Right lobe of liver (tissue), 6 donors: ENCODE measurements at regions not wholly inside any gene's neighbourhood (a gene's known extent, or its start where the extent isn't known, plus 50 kb on each side); places are given as distances from the start of the nearest gene placed in this dataset.

Experiments used
- ATAC-seq, 4 donors: fragments of 200-7000 bp; cut with Tn5 transposase; one replicate each; pipeline ENCODE4 v1.9.1; 2020; ENCODE audit warnings: mild to moderate bottlenecking in 4 of 4, moderate library complexity in 4 of 4
- DNase-seq, 3 donors: peaks; one replicate each; pipeline ENCODE4 v3.0.0-alpha.2; 2020
- H3K27ac ChIP-seq, 3 donors: fragments of 200-600 bp; one replicate each; pipeline ENCODE4 v1.8.0; 2022
- H3K27me3 ChIP-seq, 2 donors: fragments of 200-600 bp; one replicate each; pipeline ENCODE4 v1.8.0; 2022
- H3K36me3 ChIP-seq, 4 donors: fragments of 200-600 bp; sonication (generic) in 1 of 4; one replicate each; pipeline versions ENCODE4 v1.5.1 to v1.8.0; 2017 to 2022; ENCODE audit warnings: control low read depth in 1 of 4
- H3K4me1 ChIP-seq, 4 donors: fragments of 200-600 bp; sonication (generic) in 1 of 4; one replicate each; pipeline versions ENCODE4 v1.5.1 to v1.8.0; 2017 to 2022; ENCODE audit warnings: control low read depth in 1 of 4
- H3K4me3 ChIP-seq, 3 donors: fragments of 200-600 bp; one replicate each; pipeline ENCODE4 v1.8.0; 2022
- H3K9me3 ChIP-seq, 4 donors: fragments of 200-600 bp; sonication (generic) in 1 of 4; one replicate each; pipeline versions ENCODE4 v1.5.1 to v1.8.0; 2017 to 2022; ENCODE audit warnings: control low read depth in 1 of 4
- CTCF ChIP-seq, 4 donors: fragments of 200-600 bp in 3 of 4; fragments of 450-650 bp in 1 of 4; IDR thresholded peaks; one replicate each; pipeline versions ENCODE4 v1.5.1 to v1.8.0; 2016 to 2022; ENCODE audit warnings: antibody characterized with exemption in 4 of 4, mild to moderate bottlenecking in 2 of 4
- POLR2A ChIP-seq: fragments of 450-650 bp; IDR thresholded peaks from one replicate; pipeline ENCODE4 v1.6.1; 2017; ENCODE audit warnings: antibody characterized with exemption, mild to moderate bottlenecking
- WGBS: methylation state at CpG from one replicate; pipeline ENCODE4 v1.1.6; 2018; ENCODE audit warnings: low coverage, low lambda C conversion rate; ENCODE audit not compliant: insufficient coverage; ENCODE audit errors: missing lambda C conversion rate; 5-methylcytosine and 5-hydroxymethylcytosine counted together
- intact Hi-C, 2 donors: fragments of 100-400 bp; cut with DNase I; formaldehyde crosslinking; loops; one replicate each; pipeline versions ENCODE4 v1.11.2 to v1.14.1; 2022
- donor health status: DM: no; HTN: yes; CAD: no.
- donor health status: DM: no; HTN: no; CAD: no.
- donor health status: DM: no; HTN: no; CAD: no.
- donor health status: DM: no; HTN: yes; CAD: no.
- donor health status: DM: no; HTN: yes; CAD: no.

GRCh38 chr6:114430534-114431124, 87.8 kb upstream of the HS3ST5 start:
- TF ChIP-seq POLR2A = no peak
- no peak for TF ChIP-seq CTCF (IDR thresholded peaks at IDR 0.05)
- no peaks in the 10 kb centered on the region for H3K36me3 ChIP-seq
- 24% methylated on average over 3 of the region's 4 CpGs for WGBS
- no peak overlapping the region for H3K4me3 ChIP-seq
- no peak overlapping the region for H3K27ac ChIP-seq
- ATAC-seq = no peak
- H3K27me3 ChIP-seq = no peaks in the 10 kb centered on the region
- H3K9me3 ChIP-seq = no peaks in the 10 kb centered on the region
- no peak for DNase-seq
- intact Hi-C loops = no loop called here
- no peaks in the 10 kb centered on the region for H3K4me1 ChIP-seq

GRCh38 chr6:114428341-114428740, 85.5 kb upstream of the HS3ST5 start:
- no peak overlapping the region for H3K27ac ChIP-seq
- ATAC-seq (no peak), DNase-seq (no peak)
- no peaks in the 10 kb centered on the region for H3K27me3 ChIP-seq
- H3K9me3 ChIP-seq = no peaks in the 10 kb centered on the region
- intact Hi-C loops = no loop called here
- H3K4me3 ChIP-seq = no peak overlapping the region
- TF ChIP-seq POLR2A (no peak), CTCF (IDR thresholded peaks at IDR 0.05) (no peak)
- no peaks in the 10 kb centered on the region for H3K4me1 ChIP-seq
- no peaks in the 10 kb centered on the region for H3K36me3 ChIP-seq
- 45% methylated on average over 2 of the region's 2 CpGs for WGBS

GRCh38 chr6:114421199-114421598, 78.4 kb upstream of the HS3ST5 start:
- no peaks in the 10 kb centered on the region for H3K4me1 ChIP-seq
- H3K4me3 ChIP-seq = no peak overlapping the region
- intact Hi-C loops = no loop called here
- DNase-seq (no peak), ATAC-seq (no peak)
- TF ChIP-seq CTCF (IDR thresholded peaks at IDR 0.05) (no peak), POLR2A (no peak)
- H3K27me3 ChIP-seq = no peaks in the 10 kb centered on the region
- no peak overlapping the region for H3K27ac ChIP-seq
- no peaks in the 10 kb centered on the region for H3K36me3 ChIP-seq
- H3K9me3 ChIP-seq = no peaks in the 10 kb centered on the region

- TF ChIP-seq POLR2A = no peak
- TF ChIP-seq CTCF (IDR thresholded peaks at IDR 0.05) = no peak
- ATAC-seq (no peak), DNase-seq (no peak)
- Histone ChIP-seq H3K9me3 (no peaks in the 10 kb centered on the region), H3K36me3 (no peaks in the 10 kb centered on the region), H3K27ac (no peak overlapping the region), H3K27me3 (no peaks in the 10 kb centered on the region), H3K4me1 (no peaks in the 10 kb centered on the region), H3K4me3 (no peak overlapping the region)
- 45% methylated on average over 2 of the region's 2 CpGs for WGBS
- intact Hi-C loops = no loop called here
Measured at GRCh38 chr6:114419175-114419574, 76.4 kb upstream of the HS3ST5 start.
